SKM-1 (cell line): ENCODE measurements at regions not wholly inside any gene's neighbourhood (a gene's known extent, or its start where the extent isn't known, plus 50 kb on each side); places are given as distances from the start of the nearest gene placed in this dataset.

Experiments used
- DNase-seq: peaks from one replicate; lab custom pipeline; 2025; ENCODE audit not compliant: unreplicated experiment; lab: John Stamatoyannopoulos, UW

GRCh38 chr6:170232186-170233002 is 58.5 kb downstream of the DLL1 start:
- no peak for DNase-seq

- no peak for DNase-seq
These were observed 59.3 kb downstream of the DLL1 start for GRCh38 chr6:170231293-170232185.

GRCh38 chr6:170230520-170231292 is 60.2 kb downstream of the DLL1 start:
- no peak for DNase-seq

- DNase-seq, result no peak
These were observed 60.9 kb downstream of the DLL1 start for GRCh38 chr6:170229851-170230519.

GRCh38 chr6:170229396-170229795 is 61.5 kb downstream of the DLL1 start:
- DNase-seq, result no peak

GRCh38 chr6:170228946-170229310 is 62.0 kb downstream of the DLL1 start:
- no peak for DNase-seq

GRCh38 chr6:170227996-170228945 is 62.6 kb downstream of the DLL1 start:
- no peak for DNase-seq

- DNase-seq, result no peak
These were observed 63.3 kb downstream of the DLL1 start for GRCh38 chr6:170227521-170227983.

GRCh38 chr6:170226647-170227046 is 64.2 kb downstream of the DLL1 start:
- no peak for DNase-seq

- DNase-seq, result no peak
These were observed 64.9 kb downstream of the DLL1 start for GRCh38 chr6:170225852-170226417.

GRCh38 chr6:170224694-170225660 is 65.9 kb downstream of the DLL1 start:
- no peak for DNase-seq

GRCh38 chr6:170223718-170224693 is 66.9 kb downstream of the DLL1 start:
- no peak for DNase-seq

GRCh38 chr6:170222498-170223471 is 68.1 kb downstream of the DLL1 start:
- DNase-seq, result no peak

- no peak for DNase-seq
These were observed 69.0 kb downstream of the DLL1 start for GRCh38 chr6:170221753-170222400.

GRCh38 chr6:170221052-170221752 is 69.7 kb downstream of the DLL1 start:
- no peak for DNase-seq
